GM12872 (cell line): ENCODE measurements at regions not wholly inside any gene's neighbourhood (a gene's known extent, or its start where the extent isn't known, plus 50 kb on each side); places are given as distances from the start of the nearest gene placed in this dataset.

ENCODE experiments used
- TF ChIP-seq, protein P1 (sequence below): IDR thresholded peaks from 3 replicates; pipeline ENCODE4 v1.5.1; 2011; ENCODE audit warnings: low read depth, mild to moderate bottlenecking, low read length, moderate library complexity; ENCODE audit not compliant: insufficient read depth

DNA sequence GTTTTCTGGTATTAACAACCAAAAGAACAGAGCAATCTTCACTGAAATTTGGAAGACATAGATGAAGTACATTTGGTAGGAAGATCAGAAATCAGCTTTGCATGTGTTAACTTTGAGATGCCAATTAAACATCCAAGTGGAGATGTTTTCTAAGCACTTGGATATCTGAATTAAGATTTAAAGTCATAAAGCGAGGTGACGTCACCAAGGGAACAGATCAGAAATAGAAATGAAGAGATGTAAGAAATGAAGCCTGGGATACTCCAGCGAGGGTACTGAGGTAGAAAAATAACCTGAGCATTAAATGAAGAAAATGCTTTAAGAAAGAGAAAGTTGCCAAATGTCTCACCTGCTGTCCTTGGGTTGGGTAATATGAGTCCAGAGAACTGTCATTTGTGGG, 1223.3 kb downstream of the MAT2B start:
- TF ChIP-seq, protein P1, sequence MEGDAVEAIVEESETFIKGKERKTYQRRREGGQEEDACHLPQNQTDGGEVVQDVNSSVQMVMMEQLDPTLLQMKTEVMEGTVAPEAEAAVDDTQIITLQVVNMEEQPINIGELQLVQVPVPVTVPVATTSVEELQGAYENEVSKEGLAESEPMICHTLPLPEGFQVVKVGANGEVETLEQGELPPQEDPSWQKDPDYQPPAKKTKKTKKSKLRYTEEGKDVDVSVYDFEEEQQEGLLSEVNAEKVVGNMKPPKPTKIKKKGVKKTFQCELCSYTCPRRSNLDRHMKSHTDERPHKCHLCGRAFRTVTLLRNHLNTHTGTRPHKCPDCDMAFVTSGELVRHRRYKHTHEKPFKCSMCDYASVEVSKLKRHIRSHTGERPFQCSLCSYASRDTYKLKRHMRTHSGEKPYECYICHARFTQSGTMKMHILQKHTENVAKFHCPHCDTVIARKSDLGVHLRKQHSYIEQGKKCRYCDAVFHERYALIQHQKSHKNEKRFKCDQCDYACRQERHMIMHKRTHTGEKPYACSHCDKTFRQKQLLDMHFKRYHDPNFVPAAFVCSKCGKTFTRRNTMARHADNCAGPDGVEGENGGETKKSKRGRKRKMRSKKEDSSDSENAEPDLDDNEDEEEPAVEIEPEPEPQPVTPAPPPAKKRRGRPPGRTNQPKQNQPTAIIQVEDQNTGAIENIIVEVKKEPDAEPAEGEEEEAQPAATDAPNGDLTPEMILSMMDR, result no peak

GRCh38 chr5:164735334-164735733, 1229.9 kb downstream of the MAT2B start:
- TF ChIP-seq, protein P1, result no peak

- TF ChIP-seq, protein P1, result no peak
Observed at GRCh38 chr5:164741376-164741775, 1236.0 kb downstream of the MAT2B start.

- TF ChIP-seq, protein P1, result no peak
Observed at GRCh38 chr5:164742025-164742424, 1236.6 kb downstream of the MAT2B start.

- TF ChIP-seq, protein P1, result no peak
Observed at GRCh38 chr5:164746723-164747122, 1241.3 kb downstream of the MAT2B start.

DNA sequence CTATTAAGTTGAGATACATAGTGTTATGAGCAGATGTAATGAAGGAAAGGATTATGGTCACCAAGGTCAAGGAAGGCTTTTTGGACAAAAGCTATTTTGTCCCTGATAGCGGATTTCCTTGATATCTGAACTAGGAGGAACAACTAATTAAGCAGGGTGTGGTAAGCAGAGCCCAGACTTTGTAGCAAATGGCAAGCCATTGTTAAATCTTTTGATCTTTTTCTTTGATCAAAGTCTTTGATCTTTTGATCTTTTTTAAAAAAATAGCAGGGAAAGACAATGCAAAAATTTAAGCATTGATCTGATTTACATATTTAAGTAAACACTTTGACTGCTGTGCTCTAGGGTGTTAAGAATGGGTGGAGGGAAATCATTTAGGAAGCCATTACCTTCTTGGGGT, 1242.0 kb downstream of the MAT2B start:
- TF ChIP-seq, protein P1, result no peak

DNA sequence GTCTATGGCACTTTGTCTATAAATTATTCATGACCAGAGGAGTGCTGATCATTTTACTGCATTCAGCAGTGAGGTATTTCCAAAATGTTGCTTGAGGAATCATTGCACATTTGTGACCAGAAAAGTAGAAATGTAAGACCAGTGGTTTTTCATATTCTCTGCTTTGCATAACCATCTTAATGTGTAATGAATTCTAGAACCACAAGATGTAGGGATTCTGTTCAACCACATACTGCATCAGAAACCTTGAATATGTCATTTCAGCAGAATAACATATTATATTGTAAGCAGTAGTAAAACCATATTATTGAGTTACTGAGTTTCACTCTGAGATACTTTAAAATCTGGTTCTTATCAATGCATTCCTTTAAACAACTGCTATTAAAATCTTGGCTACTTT, 1243.4 kb downstream of the MAT2B start:
- TF ChIP-seq, protein P1, result no peak

DNA sequence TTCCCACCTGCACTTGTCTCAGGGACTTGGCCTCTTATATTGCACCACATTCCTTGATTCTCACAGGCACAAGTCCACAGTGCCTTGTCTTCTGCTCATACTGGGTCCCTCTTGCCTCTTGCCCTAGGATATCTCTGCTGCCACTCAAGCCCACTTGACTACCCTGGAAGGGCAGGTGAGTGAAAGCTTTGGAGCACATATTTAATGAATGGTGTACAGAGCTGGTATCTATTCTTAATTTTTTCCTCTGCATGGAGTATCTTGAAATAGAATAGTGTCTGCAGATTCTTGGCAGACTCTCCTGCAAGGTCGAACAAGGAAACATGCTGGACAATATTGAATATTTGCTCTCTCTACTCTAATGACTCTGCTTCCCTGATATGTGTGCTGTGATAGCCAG, 1248.0 kb downstream of the MAT2B start:
- TF ChIP-seq, protein P1, result no peak
